Tibial nerve (tissue), 4 donors: ENCODE measurements at regions not wholly inside any gene's neighbourhood (a gene's known extent, or its start where the extent isn't known, plus 50 kb on each side); places are given as distances from the start of the nearest gene placed in this dataset.

Source experiments
- DNase-seq, 2 donors: peaks; one replicate each; pipeline ENCODE4 v3.0.0-alpha.2; 2019; ENCODE audit warnings: low spot score in 2 of 2
- H3K27ac ChIP-seq, 4 donors: fragments of 200-600 bp; sonication (generic) in 3 of 4; one replicate each; pipeline ENCODE4 v1.5.1; 2017 to 2019; ENCODE audit warnings: mild to moderate bottlenecking in 1 of 4
- H3K27me3 ChIP-seq, 2 donors: fragments of 200-600 bp; sonication (generic) in 1 of 2; one replicate each; pipeline versions ENCODE4 v1.5.1 to v1.6.0; 2017 to 2019
- H3K36me3 ChIP-seq, 3 donors: fragments of 200-600 bp; sonication (generic); one replicate each; pipeline ENCODE4 v1.5.1; 2018 to 2019
- H3K4me1 ChIP-seq, 4 donors: fragments of 200-600 bp; sonication (generic) in 3 of 4; one replicate each; pipeline ENCODE4 v1.5.1; 2017 to 2019
- H3K4me3 ChIP-seq, 4 donors: fragments of 200-600 bp; sonication (generic) in 3 of 4; one replicate each; pipeline ENCODE4 v1.5.1; 2017 to 2019; ENCODE audit warnings: mild to moderate bottlenecking in 1 of 4, moderate library complexity in 1 of 4
- H3K9me3 ChIP-seq, 4 donors: fragments of 200-600 bp; sonication (generic) in 3 of 4; one replicate each; pipeline ENCODE4 v1.5.1; 2017 to 2019
- EP300 ChIP-seq, 2 donors: sonication (generic); formaldehyde crosslinking; IDR thresholded peaks; one replicate each; pipeline ENCODE4 v1.6.1; 2017; ENCODE audit warnings: antibody characterized with exemption in 2 of 2, mild to moderate bottlenecking in 1 of 2
- POLR2A ChIP-seq, 2 donors: fragments of 450-650 bp; IDR thresholded peaks; one replicate each; pipeline ENCODE4 v1.6.1; 2017; ENCODE audit warnings: antibody characterized with exemption in 2 of 2, mild to moderate bottlenecking in 2 of 2, moderate library complexity in 2 of 2
- WGBS, 2 donors: methylation state at CpG; one replicate each; pipeline ENCODE4 v1.1.5; 2018; 5-methylcytosine and 5-hydroxymethylcytosine counted together
- TF ChIP-seq, protein P1 (sequence below), 5 experiments: fragments of 200-600 bp in 3 of 5; fragments of 450-650 bp in 2 of 5; sonication (generic) in 3 of 5; IDR thresholded peaks; one replicate each; pipeline ENCODE4 v1.5.1; 2016 to 2019; ENCODE audit warnings: antibody characterized with exemption in 5 of 5, mild to moderate bottlenecking in 3 of 5, moderate library complexity in 2 of 5

DNA sequence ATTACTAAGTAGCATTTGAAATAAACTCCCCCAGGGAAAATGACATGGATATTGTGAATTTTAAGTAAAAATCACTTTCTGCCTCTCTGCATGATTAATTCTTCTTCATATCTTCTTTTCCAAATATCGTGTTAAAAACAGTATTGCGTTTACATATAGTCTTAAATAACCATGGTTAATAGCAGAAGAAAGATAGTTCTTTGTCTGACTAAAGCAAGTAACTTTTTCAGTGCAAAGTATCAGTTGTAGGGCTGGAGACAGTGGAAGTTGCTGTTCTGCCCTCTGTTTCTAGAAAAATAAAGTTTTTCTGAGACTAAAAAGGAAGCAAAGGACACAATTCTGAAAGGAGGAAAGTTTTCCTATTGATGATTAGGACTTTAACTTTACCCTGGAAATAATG, 330.2 kb downstream of the NDFIP2 start:
- 34 to 37% methylated on average over 2 of the region's 2 CpGs for WGBS, 2 donors
- Histone ChIP-seq H3K36me3 (no peaks in the 10 kb centered on the region), H3K4me3 (no peak overlapping the region), H3K9me3 (no peaks in the 10 kb centered on the region), H3K4me1 (peaks cover 0 to 6% (median 0%) of the 10 kb centered on the region in 4 donors), H3K27ac (no peak overlapping the region), H3K27me3 (no peaks in the 10 kb centered on the region)
- DNase-seq = no peak
- TF ChIP-seq POLR2A (IDR thresholded peaks at IDR 0.05) (no peak), EP300 (IDR thresholded peaks at IDR 0.05) (no peak)
- TF ChIP-seq, protein P1, sequence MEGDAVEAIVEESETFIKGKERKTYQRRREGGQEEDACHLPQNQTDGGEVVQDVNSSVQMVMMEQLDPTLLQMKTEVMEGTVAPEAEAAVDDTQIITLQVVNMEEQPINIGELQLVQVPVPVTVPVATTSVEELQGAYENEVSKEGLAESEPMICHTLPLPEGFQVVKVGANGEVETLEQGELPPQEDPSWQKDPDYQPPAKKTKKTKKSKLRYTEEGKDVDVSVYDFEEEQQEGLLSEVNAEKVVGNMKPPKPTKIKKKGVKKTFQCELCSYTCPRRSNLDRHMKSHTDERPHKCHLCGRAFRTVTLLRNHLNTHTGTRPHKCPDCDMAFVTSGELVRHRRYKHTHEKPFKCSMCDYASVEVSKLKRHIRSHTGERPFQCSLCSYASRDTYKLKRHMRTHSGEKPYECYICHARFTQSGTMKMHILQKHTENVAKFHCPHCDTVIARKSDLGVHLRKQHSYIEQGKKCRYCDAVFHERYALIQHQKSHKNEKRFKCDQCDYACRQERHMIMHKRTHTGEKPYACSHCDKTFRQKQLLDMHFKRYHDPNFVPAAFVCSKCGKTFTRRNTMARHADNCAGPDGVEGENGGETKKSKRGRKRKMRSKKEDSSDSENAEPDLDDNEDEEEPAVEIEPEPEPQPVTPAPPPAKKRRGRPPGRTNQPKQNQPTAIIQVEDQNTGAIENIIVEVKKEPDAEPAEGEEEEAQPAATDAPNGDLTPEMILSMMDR (IDR thresholded peaks at IDR 0.05) = no peak

DNA sequence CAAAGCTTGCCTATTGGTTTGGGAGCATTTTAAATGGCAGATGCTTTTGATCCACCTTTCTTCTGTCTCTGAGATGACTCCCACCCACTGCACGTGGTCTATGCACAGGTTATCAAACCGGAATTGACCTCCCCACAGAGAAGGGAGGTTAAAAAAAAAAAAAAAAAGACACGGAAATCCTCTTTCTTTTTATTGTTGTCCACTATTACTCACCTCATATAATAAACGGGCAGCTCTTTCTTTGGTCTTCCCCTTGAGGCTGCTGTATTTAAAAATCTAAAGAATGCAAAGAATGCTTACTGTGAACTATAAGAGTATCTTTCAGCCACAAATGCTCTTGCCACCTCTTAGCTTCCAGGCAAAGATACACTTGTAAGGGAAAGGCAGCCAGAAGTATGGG, 329.7 kb downstream of the NDFIP2 start:
- Histone ChIP-seq H3K4me1 (peaks cover 0 to 6% (median 0%) of the 10 kb centered on the region in 4 donors), H3K36me3 (no peaks in the 10 kb centered on the region), H3K27ac (no peak overlapping the region), H3K4me3 (no peak overlapping the region), H3K9me3 (no peaks in the 10 kb centered on the region), H3K27me3 (no peaks in the 10 kb centered on the region)
- no peak for DNase-seq
- WGBS, 2 donors = 13% methylated on average over 4 of the region's 4 CpGs
- TF ChIP-seq EP300 (IDR thresholded peaks at IDR 0.05) = no peak
- TF ChIP-seq, protein P1 (IDR thresholded peaks at IDR 0.05) = no peak
- TF ChIP-seq POLR2A (IDR thresholded peaks at IDR 0.05) = no peak

DNA sequence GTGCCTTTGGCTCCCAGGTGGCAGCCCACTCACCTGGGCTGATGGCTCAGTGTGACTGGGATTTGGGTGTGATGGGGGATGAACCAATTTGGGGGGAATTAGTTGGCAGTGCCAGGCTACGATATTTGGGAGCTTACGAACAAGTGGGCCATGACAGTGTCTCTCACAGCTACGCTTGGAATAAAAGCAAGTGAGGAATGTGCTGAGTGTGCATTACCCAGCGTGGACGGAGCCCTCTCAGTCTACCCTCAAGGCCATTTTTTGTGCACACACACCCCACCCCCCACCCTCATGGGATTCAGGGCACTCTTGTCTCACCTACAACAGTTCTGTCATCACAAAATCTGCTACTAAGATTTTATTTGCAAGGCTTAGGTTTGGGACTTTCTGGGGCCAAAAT, 329.1 kb downstream of the NDFIP2 start:
- no peak for DNase-seq
- TF ChIP-seq EP300 (IDR thresholded peaks at IDR 0.05) (no peak), POLR2A (IDR thresholded peaks at IDR 0.05) (no peak)
- TF ChIP-seq, protein P1 (IDR thresholded peaks at IDR 0.05) = no peak
- 71 to 73% methylated on average over 5 of the region's 5 CpGs for WGBS, 2 donors
- Histone ChIP-seq H3K4me1 (peaks cover 0 to 6% (median 0%) of the 10 kb centered on the region in 4 donors), H3K27me3 (no peaks in the 10 kb centered on the region), H3K27ac (no peak overlapping the region), H3K4me3 (no peak overlapping the region), H3K36me3 (no peaks in the 10 kb centered on the region), H3K9me3 (no peaks in the 10 kb centered on the region)

DNA sequence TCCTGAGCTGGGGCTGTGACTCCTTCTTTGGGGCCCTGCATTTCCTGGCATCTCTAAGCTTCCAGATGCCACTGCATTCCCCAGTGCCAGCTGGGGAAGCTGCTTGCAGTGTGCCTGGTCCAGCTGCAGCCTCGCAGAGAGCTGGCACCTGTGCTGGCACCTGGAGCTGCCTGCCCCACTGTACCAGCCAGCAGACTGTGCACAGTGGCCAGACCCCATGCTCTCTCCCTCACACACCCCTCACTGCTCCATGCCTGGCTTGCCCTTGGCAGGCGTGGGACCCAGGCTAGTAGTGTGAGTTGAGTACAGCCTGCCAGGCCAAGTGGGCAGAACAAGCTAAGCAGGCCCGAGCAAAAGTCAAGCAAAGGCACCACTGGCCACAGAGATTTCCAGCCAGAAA, 327.5 kb downstream of the NDFIP2 start:
- no peak for DNase-seq
- no peak for TF ChIP-seq POLR2A (IDR thresholded peaks at IDR 0.05)
- TF ChIP-seq, protein P1 (IDR thresholded peaks at IDR 0.05) = no peak
- no peak for TF ChIP-seq EP300 (IDR thresholded peaks at IDR 0.05)
- 97 to 100% methylated on average over 2 to 3 of the region's 3 CpGs for WGBS, 2 donors
- H3K36me3 ChIP-seq = no peaks in the 10 kb centered on the region
- H3K4me3 ChIP-seq = no peak overlapping the region
- no peaks in the 10 kb centered on the region for H3K9me3 ChIP-seq
- H3K27me3 ChIP-seq = no peaks in the 10 kb centered on the region
- H3K4me1 ChIP-seq = peaks cover 0 to 6% (median 0%) of the 10 kb centered on the region in 4 donors
- H3K27ac ChIP-seq = no peak overlapping the region

DNA sequence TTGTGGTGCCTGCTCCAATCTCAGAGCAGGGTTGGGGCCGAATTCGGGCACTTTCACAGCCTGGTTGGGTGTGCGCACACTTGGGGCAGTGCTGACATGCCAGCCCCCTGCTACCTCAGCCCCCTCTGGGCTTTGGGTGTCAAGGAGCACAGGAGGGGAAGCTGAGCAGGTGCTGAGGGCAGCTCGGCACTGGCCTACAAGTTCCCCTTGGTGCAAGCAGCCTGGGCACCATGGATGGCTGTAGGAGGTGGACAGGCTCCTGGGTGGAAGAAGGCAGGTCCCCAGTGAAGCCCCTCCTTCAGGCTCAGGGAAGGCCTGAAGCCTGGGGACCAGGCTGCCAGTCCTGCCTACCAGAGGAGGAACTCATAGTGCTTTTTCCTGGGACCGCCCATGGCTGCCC, 326.6 kb downstream of the NDFIP2 start:
- Histone ChIP-seq H3K4me3 (no peak overlapping the region), H3K9me3 (no peaks in the 10 kb centered on the region), H3K36me3 (no peaks in the 10 kb centered on the region), H3K27ac (no peak overlapping the region), H3K4me1 (peaks cover 0 to 6% (median 0%) of the 10 kb centered on the region in 4 donors), H3K27me3 (no peaks in the 10 kb centered on the region)
- DNase-seq = no peak
- TF ChIP-seq EP300 (IDR thresholded peaks at IDR 0.05) (no peak), POLR2A (IDR thresholded peaks at IDR 0.05) (no peak)
- TF ChIP-seq, protein P1 (IDR thresholded peaks at IDR 0.05) = no peak
- WGBS, 2 donors = 50 to 75% methylated on average over 2 to 4 of the region's 5 CpGs
